Stimulated activated CD4-positive, alpha-beta T cell treated with anti-CD3 and anti-CD28 coated beads, Interleukin-2, amount 100 ng/mL, for 48 hours (primary cell): ENCODE measurements at regions not wholly inside any gene's neighbourhood (a gene's known extent, or its start where the extent isn't known, plus 50 kb on each side); places are given as distances from the start of the nearest gene placed in this dataset.

Source experiments
- DNase-seq, 2 donors: peaks; one replicate each; pipeline ENCODE4 v3.0.0-alpha.2; 2020

DNA sequence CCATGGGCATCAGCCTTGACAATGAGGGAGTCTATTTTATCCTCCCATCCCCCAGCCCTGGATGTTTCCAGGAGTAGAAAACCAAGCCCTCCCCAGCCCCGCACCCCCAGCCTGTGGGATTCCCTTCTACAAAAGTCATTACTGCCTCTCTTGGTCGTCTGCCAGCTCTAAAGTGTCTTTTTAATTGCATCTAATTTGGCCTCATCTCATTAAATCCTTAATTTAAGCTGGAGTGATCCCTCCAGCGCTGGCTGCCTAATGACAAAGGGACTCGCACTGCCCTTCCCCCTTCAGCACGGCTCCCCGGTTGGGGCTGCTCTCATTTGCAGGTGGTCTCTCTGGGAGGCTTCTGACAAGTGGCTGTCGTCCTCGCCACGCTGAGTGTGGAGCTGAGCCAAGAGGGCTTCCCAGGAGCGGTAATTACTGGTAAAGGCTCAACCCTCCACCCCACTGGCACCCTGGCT, 107.9 kb upstream of the ALDH1B1 start:
- DNase-seq = no peak

DNA sequence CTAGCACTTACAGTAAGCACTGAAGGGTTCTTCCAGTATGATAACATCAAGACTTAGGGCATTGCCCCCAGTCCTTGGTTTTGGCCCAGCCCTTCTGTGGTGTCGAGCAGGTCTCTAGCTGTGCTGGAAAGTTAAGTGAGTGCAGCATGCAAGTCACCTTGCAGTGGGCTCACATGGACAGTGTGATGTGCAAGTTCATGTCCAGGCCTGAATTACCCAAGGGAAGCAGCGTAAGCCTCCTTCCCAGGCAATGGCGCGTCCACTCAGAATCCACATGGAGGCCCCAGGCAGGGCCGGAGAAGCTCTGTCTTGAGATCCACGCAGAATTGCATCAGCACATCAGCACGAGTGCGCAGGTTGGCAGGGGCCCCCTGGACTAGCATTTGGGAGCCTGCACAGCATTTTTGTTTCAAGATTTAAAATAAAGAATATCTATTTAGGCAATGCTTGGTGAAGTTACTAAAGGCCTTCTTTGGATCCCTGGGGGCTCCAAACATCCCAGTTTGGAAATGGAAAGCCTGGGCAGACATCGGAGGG, 108.4 kb upstream of the ALDH1B1 start:
- DNase-seq = no peak

DNA sequence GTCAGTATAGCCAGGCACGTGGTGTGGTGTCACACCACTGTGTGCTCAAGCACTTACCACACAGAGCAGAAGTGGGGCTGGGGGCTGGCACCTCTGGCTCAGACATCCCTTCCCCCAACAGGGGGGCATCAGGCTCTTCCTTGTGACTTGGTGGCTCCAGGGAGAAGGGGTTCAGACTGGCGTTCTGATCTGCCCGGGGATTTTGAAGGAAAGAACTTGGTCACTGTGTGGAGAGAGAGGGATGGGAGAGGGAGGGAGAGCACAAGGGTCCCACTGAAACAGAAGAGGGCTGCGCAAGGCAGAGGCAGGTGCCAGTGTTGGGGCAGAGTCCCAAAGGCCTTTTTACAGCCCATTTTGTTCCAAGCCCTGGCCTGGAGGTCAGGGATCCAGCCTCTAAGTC, 109.7 kb upstream of the ALDH1B1 start:
- no peak for DNase-seq

DNA sequence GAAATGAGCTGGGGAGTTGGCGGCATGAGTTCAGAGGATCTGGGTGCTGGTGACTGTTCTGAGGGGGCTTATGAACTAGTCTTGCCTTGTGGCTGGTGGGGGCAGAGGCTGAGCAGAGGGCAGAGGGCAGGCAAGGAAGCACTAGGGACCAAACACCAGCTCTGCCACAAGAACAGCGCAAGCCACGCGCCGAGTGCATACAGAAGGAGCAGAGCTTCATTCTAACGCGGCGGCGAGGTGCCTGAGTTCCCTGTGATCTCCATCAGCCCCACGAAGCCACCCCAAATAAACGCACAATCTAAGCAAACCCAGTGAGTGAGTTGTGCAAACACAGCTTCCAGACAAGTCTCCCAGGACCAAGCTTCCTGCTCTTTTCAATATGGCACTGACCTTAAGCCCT, 110.6 kb upstream of the ALDH1B1 start:
- no peak for DNase-seq

DNA sequence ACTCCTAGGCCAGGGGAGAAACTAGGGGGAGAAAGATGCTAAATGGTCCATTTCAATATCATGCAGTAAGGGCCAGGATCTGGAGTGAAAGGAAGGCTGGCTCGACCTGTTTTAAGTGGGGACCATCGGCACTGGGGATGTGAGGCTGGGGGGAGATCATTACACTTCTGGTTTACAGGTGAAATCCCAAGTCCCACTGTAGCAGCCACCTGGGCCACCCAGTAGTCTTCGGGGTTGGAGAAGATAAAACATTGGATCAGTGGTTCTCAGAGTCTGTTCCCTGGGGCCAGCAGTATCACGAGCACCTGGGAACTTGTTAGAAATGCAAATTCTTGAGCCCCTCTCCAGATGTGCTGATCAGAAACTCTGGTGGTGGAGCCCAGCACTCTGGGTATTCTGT, 111.3 kb upstream of the ALDH1B1 start:
- no peak for DNase-seq

DNA sequence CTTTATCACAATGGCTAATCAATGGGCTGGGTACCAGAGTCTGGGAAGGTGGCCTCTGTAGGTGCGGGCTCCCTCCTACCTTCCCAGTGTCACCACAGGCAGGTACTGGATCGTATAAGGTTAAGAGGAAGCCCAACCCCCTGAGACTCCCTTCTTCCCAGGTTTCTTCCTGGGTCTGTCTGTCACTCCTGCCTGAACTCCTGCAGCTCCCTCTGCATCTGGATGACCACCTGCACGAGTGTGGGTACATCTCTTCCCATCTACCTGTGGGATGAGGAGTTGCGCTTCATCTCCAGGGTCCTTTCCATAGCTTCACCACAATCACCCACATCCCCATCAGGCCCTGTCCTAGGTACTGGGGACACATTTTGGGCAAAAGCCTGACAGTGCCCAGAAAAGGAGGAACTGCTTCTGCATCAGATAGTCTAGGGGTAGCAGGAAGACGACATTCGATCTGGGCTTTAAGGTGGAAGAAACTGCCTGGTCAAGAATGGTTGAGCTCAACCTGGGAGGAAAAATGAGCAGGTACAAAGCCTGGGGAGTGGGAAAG, 112.2 kb upstream of the ALDH1B1 start:
- DNase-seq = no peak

DNA sequence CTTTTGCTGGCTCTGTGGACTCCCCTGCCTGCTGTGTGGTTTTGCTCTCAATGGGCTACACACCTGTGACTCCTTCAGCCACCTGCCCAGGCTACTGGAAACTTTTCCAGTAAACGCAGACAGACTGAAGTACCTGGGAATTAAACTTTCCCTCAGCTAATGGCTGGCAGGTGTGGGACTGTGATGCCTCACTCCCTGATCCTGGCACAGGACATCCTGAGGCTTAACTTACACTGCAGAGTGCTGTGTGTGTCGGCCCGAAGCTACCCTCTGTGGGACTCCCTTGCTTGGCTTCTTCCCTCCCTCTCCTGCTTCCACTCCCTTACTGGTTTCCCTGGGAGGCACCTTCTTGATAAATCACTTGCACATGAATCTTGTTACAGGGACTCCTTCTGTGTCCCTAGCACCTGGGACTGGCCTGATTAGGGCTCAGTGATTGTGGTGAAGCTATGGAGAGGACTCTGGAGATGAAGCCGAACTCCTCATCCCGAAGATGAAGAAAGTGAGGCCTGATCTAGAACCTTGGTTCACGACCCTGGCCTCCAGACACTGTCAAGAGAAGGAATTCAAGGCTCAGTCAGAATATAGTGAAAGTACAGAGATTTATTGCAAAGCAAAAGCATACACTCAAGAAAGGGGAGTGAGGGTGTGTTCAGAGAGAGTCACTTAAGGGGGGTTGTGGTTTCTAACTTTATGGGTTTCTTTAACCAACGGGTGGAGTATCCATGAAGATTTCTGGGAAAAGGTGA, 113.4 kb upstream of the ALDH1B1 start:
- DNase-seq = no peak

DNA sequence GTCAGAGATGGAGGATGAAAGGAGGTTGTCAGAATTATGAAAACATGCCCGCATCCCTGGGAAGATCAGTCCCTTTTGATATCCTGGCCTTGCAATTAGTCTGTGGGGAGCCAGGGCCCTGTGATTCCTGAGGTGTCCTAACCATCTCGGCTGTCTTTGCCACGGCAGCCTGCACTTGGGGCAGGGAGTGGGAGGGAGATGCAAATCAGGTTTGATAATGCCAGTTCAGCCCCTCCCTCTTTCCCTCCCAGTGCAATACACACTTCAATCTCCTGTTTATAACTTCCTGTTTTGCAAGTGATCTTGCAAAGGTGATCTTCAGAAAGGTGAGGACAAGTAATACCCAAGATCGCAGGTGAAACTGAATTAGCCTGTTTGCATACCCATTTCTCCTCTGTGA, 114.0 kb upstream of the ALDH1B1 start:
- no peak for DNase-seq

DNA sequence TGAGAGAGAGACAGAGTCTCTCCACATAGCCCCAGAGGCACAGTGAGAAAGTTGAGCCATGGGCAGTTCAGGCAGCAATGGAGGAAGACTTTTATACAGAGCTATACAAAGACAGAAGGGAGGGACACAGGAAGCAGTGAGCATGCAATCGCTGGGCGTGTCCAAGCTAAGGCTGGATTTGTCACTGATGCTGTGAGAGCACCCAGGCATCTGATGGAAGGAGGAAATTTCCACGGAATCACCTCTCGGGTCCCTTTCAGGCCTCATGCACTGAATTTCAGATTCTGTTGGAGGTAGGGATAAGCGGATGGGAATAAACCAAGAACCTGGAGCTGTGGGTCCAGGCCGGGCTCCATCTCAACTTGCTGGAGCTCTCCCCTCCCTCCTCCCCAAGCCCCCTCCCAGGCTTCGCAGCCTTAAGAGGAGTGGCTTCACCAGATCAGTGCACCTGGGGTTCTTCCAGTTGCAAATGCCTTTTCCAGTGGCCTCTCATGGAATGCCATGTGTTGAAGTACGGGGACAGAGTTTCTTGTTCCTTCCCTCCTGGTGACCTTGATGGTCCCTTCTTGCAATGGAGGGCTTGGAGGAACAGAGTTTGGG, 114.8 kb upstream of the ALDH1B1 start:
- no peak for DNase-seq

DNA sequence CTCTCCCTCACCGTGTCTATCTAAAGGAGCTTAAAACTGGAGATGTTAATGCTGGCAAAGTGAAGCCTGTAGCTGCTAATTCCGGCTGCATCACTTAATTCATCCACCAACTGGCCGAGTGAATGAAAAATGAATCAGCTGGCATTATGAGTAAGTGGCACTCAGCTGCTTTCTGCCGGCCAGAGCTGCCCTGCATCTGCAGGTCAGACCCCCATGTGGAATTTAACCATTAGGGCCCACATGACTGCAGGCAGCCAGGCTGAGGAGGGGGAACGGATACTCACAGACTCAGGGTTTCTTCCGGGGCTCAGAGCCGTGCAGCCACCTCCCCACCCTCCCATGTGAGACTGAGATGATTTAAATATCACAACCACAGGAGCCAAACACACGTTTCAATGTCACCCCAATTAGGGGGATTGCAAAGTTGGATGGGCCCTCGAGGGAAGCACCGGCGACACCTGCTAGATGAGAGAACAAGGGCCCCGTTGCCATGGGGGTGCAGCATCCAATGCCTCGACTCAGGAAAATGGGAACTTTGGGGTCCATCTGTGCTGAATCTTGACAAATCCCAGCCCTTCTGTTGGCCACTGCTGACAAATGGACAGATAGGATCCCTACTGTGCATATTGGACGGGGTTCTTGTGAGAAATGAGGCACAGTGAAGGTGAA, 115.6 kb upstream of the ALDH1B1 start:
- no peak for DNase-seq

DNA sequence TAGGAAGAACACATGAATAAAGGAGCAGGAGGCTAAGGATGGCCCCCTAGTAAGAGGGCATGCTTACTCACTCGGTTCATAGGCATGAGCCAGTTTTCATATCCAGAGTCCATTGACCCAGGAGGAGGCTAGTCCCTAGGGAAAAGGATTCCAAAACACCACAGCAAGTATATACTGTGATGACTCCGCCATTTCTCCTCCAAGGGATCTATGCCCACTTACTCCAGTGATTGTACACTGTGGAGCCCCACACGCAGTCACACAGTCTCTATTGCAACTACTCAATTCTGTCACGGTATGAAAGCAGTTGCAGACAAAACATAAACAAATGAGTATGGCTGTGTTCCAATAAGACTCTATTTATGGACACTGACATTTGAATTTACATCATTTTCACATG, 117.7 kb upstream of the ALDH1B1 start:
- DNase-seq = no peak

DNA sequence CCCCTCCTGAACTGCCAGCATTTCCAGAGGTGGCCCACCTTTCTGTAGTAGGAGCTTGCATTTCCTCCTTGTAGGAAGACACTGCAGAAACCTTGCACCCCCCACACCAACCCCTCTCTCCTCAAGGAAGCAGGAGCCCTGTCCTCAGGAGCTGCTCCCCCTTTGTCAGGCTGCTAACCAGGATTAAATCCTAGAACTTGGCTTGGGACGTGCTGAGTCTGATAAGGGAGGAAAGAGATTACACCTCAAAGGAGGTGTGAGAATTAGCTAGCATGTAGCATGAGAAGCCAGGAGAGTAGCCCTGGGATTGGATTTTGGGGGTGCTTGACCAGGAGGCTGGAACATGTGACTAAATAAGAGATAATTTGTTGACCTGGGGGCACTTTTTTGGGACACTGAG, 119.8 kb upstream of the ALDH1B1 start:
- DNase-seq = no peak

DNA sequence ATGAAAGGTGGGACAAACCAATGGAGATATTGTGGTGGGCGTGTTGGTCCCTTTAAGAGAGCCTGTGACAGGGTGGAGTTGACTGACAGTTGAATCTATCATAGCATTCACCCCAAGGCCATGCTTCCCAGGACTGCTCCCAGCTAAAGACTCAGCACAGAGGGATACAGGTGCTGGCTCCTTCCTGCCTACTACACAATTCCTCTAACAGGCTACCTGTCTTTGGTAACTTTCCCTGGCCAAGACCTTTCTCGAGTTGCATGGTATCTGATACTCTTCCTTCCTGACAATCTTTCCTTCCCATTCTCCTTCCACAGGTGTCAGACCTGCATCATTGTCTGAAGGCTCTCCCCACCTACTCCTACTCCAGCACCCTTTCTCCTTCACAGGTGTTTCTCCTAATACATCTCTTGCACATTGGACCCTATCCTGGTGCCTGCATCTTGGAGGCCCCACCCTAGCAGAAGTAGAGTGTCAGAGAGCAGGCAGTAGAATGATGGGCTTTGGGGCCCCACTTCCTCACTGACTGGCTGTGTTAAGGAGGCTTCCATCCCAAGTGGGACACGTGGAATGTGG, 120.7 kb upstream of the ALDH1B1 start:
- no peak for DNase-seq

DNA sequence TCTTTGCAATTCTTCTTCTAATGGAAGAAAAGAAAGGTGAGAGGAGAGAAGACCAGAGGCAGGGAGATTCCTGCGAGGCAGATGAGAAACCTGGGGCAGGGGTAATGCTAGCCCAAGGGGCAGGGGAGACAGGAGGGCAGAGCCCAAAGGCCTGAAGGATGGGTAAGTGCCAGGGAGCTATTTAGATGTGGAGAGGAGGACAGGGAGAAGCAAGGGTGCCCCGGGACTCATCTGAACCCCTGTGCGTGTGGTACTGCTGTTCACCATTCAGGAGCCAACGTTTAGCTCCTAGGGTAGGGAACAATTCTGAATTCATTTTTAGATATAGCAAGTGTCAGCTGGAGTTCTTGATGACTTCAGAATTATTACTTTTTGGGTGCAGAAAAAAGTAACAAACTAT, 122.7 kb upstream of the ALDH1B1 start:
- no peak for DNase-seq

DNA sequence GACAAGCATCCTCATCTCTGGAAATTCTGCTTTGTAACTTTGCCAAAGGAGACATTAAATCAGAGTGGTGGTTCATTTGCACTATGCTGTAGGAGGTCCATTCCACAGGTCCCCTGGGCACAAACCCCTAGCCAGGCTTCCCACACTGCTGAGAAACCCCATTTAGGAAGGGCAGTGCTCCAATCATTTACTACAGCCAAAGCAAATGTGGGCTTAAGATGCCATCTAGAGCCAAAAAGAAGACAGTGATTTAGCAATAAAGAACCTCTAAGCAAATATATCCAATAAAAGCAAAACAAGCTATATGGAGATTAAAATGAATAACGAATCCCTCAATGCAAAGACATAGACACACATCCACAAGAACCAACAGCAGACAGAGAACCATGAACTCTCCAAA, 129.0 kb upstream of the ALDH1B1 start:
- no peak for DNase-seq

DNA sequence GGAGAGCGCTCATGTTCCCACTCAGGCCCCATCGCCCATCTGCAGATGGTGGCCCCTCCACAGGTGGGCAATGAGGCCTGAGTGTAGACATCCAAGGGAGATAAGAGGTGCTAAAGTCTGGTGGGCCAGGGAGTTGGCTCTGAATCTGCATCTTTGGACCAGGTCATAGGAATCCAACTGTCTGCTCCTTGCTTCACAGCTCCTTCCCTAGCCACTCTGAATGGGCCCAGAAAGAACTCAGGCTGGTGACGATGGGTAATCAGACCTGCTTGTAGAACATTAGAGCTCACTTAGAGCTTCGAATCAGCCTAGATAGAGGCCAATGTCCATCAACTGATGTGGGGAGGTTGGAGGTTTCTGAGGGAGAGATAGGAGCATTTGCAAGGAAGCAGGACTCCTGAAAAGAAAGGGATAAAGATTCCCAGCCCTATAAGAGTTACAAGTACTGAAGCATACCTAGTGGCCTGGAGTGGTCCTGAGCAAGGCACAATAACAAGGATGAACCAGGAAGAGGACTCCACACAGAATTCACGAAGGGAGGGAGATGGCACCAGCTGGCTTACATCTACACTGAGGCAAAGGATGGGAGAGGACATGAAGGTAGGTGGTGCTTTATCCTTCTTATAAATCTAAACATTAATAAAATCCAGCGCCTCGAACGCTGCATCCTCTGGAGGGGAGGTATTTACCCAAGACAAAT, 132.8 kb upstream of the ALDH1B1 start:
- DNase-seq = no peak

DNA sequence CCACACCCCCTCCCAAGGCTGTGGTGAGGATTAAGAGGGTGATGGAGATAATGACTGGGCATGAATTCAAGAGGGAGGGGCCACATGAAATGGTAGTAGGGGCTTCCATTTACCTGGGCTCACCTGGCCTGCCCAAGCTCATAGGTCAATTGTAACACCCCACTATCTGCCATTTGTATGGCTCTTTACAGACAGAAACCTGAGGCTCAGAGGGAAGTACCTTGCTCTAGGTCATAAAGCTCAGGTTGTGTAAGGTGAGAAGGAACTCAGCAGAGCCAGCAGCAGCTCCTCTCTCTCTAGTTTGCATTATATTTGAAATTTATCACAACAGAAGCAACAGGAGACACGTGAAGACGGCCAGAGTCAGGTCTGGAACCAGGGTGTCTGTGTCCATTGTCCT, 133.4 kb upstream of the ALDH1B1 start:
- no peak for DNase-seq

DNA sequence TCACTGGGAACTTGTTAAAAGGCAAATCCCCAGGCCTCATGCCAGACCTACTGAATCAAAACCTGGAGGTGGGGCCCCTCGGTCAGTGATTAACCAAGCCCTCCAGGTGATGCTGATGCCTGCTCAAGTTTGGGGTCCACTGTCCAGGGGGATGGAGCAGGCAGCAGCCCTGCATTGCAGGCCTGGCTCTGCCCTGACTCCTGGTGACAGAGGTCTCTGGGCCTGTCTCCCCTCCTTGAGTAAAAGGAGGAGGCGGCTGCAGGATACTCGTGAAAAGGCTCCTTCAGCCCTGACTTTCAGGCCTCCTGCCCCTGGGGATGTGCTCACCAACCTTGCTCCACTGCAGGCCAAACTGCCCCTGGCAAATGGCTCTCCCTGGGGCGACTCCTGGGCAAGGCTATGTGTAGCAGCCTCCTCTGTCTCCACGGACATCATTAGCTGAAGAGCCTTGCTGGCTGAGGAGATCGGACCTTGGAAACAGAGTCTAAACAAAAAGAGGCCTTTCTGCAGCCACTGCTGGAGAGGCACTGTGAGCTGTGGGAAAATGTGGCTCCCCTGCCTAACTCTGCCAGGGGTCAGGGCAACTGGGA, 134.8 kb upstream of the ALDH1B1 start:
- DNase-seq = no peak

DNA sequence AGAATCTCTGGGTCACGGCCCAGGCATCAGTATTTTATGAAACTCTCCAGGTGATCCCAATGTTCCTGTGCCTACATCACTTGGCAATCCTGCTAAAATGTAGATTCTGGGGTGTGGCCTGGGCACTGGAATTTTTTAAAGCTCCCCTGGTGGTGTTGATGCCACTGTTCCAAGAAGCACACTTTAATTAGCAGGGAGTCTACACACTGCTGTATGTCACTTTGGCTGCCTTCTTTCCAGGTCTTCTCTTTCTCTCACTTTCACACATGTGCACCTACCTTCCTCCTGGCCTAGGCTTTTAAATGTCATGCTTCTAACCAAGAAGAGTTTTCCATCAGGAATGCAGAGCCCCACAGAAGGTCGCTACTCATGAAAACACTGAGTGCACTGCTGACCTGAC, 136.0 kb upstream of the ALDH1B1 start:
- no peak for DNase-seq

DNA sequence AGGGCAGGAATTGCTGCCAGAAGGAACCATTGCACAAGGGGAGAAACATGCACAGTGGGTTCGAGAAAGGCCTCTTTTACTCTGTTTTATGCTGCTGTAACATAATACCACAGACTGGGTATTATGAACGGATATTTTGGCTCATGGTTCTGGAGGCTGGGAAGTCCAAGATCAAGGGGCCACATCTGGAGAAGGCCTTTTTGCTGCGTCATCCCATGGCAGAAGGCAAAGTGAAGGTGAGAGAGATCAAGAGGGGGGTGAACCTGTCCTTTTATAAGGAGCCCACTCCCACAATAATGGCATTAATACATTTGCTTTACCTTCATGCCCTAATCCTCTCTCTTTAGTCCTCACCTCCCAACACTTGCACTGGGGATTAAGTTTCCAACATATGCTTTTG, 136.9 kb upstream of the ALDH1B1 start:
- no peak for DNase-seq

DNA sequence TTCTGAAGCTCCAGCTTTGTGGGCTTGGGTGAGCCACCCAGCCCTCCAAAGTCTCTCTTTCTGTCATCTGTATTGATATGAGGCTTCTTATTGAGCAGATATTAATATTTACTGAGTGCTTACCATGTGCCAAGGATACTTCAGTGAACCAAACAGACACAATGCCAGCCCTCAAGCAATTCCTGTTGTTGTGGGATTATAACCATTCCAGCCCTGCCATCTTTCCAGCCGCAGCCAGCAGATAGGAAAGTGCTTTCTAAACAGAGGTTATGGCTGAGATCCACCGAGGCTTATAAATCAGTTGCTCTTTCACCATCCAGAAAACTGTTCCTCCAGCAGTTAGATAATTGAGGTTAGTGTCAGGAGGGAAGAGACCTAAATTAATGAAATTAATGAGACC, 137.7 kb upstream of the ALDH1B1 start:
- no peak for DNase-seq

DNA sequence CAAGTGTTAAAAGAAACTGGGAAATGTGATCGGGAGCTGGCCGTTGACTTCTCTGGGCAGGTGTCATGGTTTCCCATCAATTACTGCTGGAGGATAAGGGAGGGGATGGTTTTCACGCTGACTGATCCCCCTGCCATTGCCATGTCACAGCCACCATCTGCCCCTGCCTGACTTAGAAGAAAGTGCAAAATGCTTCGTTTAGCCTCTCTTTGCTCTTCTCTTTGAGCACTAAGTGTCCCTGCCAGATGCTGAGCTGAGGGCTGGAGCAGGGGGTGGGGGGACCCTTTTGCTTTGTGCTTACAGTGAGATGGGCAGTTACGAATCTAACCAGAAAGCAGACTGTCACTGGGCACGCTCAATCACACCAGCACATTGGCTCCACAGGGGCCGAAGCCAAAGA, 138.4 kb upstream of the ALDH1B1 start:
- no peak for DNase-seq
